ENCODE measurements at regions not wholly inside any gene's neighbourhood (a gene's known extent, or its start where the extent isn't known, plus 50 kb on each side); places are given as distances from the start of the nearest gene placed in this dataset.

DNA sequence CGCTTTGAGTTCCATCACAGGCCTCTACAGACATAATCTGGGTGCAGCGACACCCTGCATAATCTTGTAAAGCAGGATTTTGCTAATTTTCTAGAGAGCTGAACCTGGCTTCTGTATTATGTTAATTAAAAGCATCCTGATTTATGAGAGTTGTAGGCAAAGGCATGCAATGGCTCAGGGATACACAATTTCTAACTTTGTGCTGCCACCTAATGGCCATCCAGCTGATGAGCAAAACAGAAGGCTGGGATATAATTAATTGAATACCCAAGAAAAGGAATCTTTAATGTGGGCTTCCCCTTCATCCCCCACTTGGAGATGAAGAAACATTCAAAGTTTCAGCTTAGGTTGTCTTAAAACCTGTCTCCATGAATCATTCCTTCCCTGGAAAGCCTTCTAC is 78.1 kb downstream of the BMP15 start:
- no peak for TF ChIP-seq ZNF592 (IDR thresholded peaks at IDR 0.05)
- TF ChIP-seq E2F6 (IDR thresholded peaks at IDR 0.05; ENCODE audit: borderline replicate concordance in 1 of 2, extremely low read depth in 1 of 2, insufficient read depth in 1 of 2, insufficient read length in 1 of 2, low read depth in 1 of 2, low read length in 1 of 2, poor library complexity in 1 of 2, severe bottlenecking in 1 of 2), result no peak
- TF ChIP-seq TARDBP (IDR thresholded peaks at IDR 0.05), result no peak
- no peak for TF ChIP-seq NFRKB (IDR thresholded peaks at IDR 0.05; ENCODE audit: low read depth)
- TF ChIP-seq ZNF232 (CRISPR knock-in tag; IDR thresholded peaks at IDR 0.05), result no peak
- TF ChIP-seq, protein P1, sequence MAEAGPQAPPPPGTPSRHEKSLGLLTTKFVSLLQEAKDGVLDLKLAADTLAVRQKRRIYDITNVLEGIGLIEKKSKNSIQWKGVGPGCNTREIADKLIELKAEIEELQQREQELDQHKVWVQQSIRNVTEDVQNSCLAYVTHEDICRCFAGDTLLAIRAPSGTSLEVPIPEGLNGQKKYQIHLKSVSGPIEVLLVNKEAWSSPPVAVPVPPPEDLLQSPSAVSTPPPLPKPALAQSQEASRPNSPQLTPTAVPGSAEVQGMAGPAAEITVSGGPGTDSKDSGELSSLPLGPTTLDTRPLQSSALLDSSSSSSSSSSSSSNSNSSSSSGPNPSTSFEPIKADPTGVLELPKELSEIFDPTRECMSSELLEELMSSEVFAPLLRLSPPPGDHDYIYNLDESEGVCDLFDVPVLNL (CRISPR knock-in tag; IDR thresholded peaks at IDR 0.05; ENCODE audit: low read depth), result no peak
- TF ChIP-seq MXI1 (IDR thresholded peaks at IDR 0.05; ENCODE audit: low read depth, low read length), result no peak
- TF ChIP-seq HMBOX1 (IDR thresholded peaks at IDR 0.05), result no peak
- no peak for TF ChIP-seq POLR2A (conservative IDR thresholded peaks at IDR 0.05)
